Activated naive CD4-positive, alpha-beta T cell treated with anti-CD3 and anti-CD28 coated beads, Interleukin-2, amount 10 ng/mL, durations not matched to agents 7 days and 5 days (primary cell): ENCODE measurements at regions not wholly inside any gene's neighbourhood (a gene's known extent, or its start where the extent isn't known, plus 50 kb on each side); places are given as distances from the start of the nearest gene placed in this dataset.

Experiments
- CTCF ChIA-PET: fragments of 350-600 bp; sonication (Branson Sonifier 250); formaldehyde crosslinking; loops from one replicate; lab custom pipeline; 2021; ENCODE audit warnings: antibody characterized with exemption; lab: Charles Lee
- DNase-seq: peaks from one replicate; pipeline ENCODE4 v3.0.0-alpha.2; 2020
- H3K27ac Mint-ChIP-seq: one replicate; pipeline ENCODE4 v1.8.0; 2021; ENCODE audit warnings: mild to moderate bottlenecking, moderate library complexity, mixed read lengths
- H3K27me3 Mint-ChIP-seq: one replicate; pipeline ENCODE4 v1.8.0; 2021; ENCODE audit warnings: mild to moderate bottlenecking, mixed read lengths
- H3K36me3 Mint-ChIP-seq: one replicate; pipeline ENCODE4 v1.8.0; 2021; ENCODE audit warnings: mixed read lengths
- H3K4me1 Mint-ChIP-seq: one replicate; pipeline ENCODE4 v1.8.0; 2021; ENCODE audit warnings: mixed read lengths
- H3K4me3 Mint-ChIP-seq: one replicate; pipeline ENCODE4 v1.8.0; 2021; ENCODE audit warnings: mild to moderate bottlenecking, moderate library complexity, mixed read lengths
- H3K9me3 Mint-ChIP-seq: one replicate; pipeline ENCODE4 v1.8.0; 2021; ENCODE audit warnings: mixed read lengths

GRCh38 chr12:24431872-24432271 is 482.4 kb upstream of the SOX5 start:
- CTCF ChIA-PET: no interaction called here
- no peaks in the 10 kb centered on the region for H3K36me3 Mint-ChIP-seq
- H3K27ac Mint-ChIP-seq: no peak overlapping the region
- H3K9me3 Mint-ChIP-seq: peaks cover 2% of the 10 kb centered on the region
- no peaks in the 10 kb centered on the region for H3K27me3 Mint-ChIP-seq
- no peak for DNase-seq
- H3K4me3 Mint-ChIP-seq: no peak overlapping the region
- no peaks in the 10 kb centered on the region for H3K4me1 Mint-ChIP-seq

- H3K27ac Mint-ChIP-seq: no peak overlapping the region
- H3K4me3 Mint-ChIP-seq: no peak overlapping the region
- DNase-seq: no peak
- no peaks in the 10 kb centered on the region for H3K36me3 Mint-ChIP-seq
- H3K27me3 Mint-ChIP-seq: no peaks in the 10 kb centered on the region
- no peaks in the 10 kb centered on the region for H3K4me1 Mint-ChIP-seq
- H3K9me3 Mint-ChIP-seq: peaks cover 2% of the 10 kb centered on the region
- CTCF ChIA-PET: no interaction called here
Measured at GRCh38 chr12:24427776-24428175, 478.3 kb upstream of the SOX5 start.

GRCh38 chr12:24425601-24425970 is 476.1 kb upstream of the SOX5 start:
- Mint-ChIP-seq H3K27ac (no peak overlapping the region), H3K4me1 (no peaks in the 10 kb centered on the region), H3K9me3 (peaks cover 2% of the 10 kb centered on the region), H3K27me3 (no peaks in the 10 kb centered on the region), H3K4me3 (no peak overlapping the region), H3K36me3 (no peaks in the 10 kb centered on the region)
- CTCF ChIA-PET: no interaction called here
- DNase-seq: no peak

- Mint-ChIP-seq H3K4me1 (no peaks in the 10 kb centered on the region), H3K9me3 (peaks cover 2% of the 10 kb centered on the region), H3K27ac (no peak overlapping the region), H3K27me3 (no peaks in the 10 kb centered on the region), H3K36me3 (no peaks in the 10 kb centered on the region), H3K4me3 (no peak overlapping the region)
- no peak for DNase-seq
- CTCF ChIA-PET: no interaction called here
Measured at GRCh38 chr12:24424889-24425600, 475.6 kb upstream of the SOX5 start.

- no peak overlapping the region for H3K27ac Mint-ChIP-seq
- H3K27me3 Mint-ChIP-seq: no peaks in the 10 kb centered on the region
- CTCF ChIA-PET: no interaction called here
- DNase-seq: no peak
- no peaks in the 10 kb centered on the region for H3K36me3 Mint-ChIP-seq
- H3K9me3 Mint-ChIP-seq: peaks cover 2% of the 10 kb centered on the region
- no peak overlapping the region for H3K4me3 Mint-ChIP-seq
- no peaks in the 10 kb centered on the region for H3K4me1 Mint-ChIP-seq
Measured at GRCh38 chr12:24424376-24424775, 474.9 kb upstream of the SOX5 start.

GRCh38 chr12:24423611-24424010 is 474.1 kb upstream of the SOX5 start:
- Mint-ChIP-seq H3K36me3 (no peaks in the 10 kb centered on the region), H3K27ac (no peak overlapping the region), H3K27me3 (no peaks in the 10 kb centered on the region), H3K9me3 (peaks cover 2% of the 10 kb centered on the region), H3K4me3 (no peak overlapping the region), H3K4me1 (no peaks in the 10 kb centered on the region)
- CTCF ChIA-PET: no interaction called here
- DNase-seq: no peak

- H3K27me3 Mint-ChIP-seq: no peaks in the 10 kb centered on the region
- H3K27ac Mint-ChIP-seq: no peak overlapping the region
- no peaks in the 10 kb centered on the region for H3K36me3 Mint-ChIP-seq
- no peaks in the 10 kb centered on the region for H3K4me1 Mint-ChIP-seq
- no peak for DNase-seq
- H3K4me3 Mint-ChIP-seq: no peak overlapping the region
- H3K9me3 Mint-ChIP-seq: peaks cover 2% of the 10 kb centered on the region
- CTCF ChIA-PET: no interaction called here
Measured at GRCh38 chr12:24421759-24422158, 472.3 kb upstream of the SOX5 start.

- Mint-ChIP-seq H3K4me3 (no peak overlapping the region), H3K9me3 (no peaks in the 10 kb centered on the region), H3K27me3 (no peaks in the 10 kb centered on the region), H3K4me1 (no peaks in the 10 kb centered on the region), H3K36me3 (no peaks in the 10 kb centered on the region), H3K27ac (no peak overlapping the region)
- DNase-seq: no peak
- CTCF ChIA-PET: no interaction called here
Measured at GRCh38 chr12:24418157-24418556, 468.7 kb upstream of the SOX5 start.

GRCh38 chr12:24416423-24417109 is 467.1 kb upstream of the SOX5 start:
- Mint-ChIP-seq H3K36me3 (no peaks in the 10 kb centered on the region), H3K4me1 (no peaks in the 10 kb centered on the region), H3K27me3 (no peaks in the 10 kb centered on the region), H3K9me3 (no peaks in the 10 kb centered on the region), H3K4me3 (no peak overlapping the region), H3K27ac (no peak overlapping the region)
- CTCF ChIA-PET: no interaction called here
- no peak for DNase-seq

GRCh38 chr12:24415934-24416333 is 466.5 kb upstream of the SOX5 start:
- H3K4me3 Mint-ChIP-seq: no peak overlapping the region
- CTCF ChIA-PET: no interaction called here
- H3K27me3 Mint-ChIP-seq: no peaks in the 10 kb centered on the region
- H3K27ac Mint-ChIP-seq: no peak overlapping the region
- no peak for DNase-seq
- H3K36me3 Mint-ChIP-seq: no peaks in the 10 kb centered on the region
- no peaks in the 10 kb centered on the region for H3K9me3 Mint-ChIP-seq
- no peaks in the 10 kb centered on the region for H3K4me1 Mint-ChIP-seq

- Mint-ChIP-seq H3K4me3 (no peak overlapping the region), H3K4me1 (no peaks in the 10 kb centered on the region), H3K27me3 (no peaks in the 10 kb centered on the region), H3K9me3 (no peaks in the 10 kb centered on the region), H3K27ac (no peak overlapping the region), H3K36me3 (no peaks in the 10 kb centered on the region)
- DNase-seq: no peak
- CTCF ChIA-PET: no interaction called here
Measured at GRCh38 chr12:24414480-24414879, 465.0 kb upstream of the SOX5 start.

GRCh38 chr12:24411948-24412347 is 462.5 kb upstream of the SOX5 start:
- no peak for DNase-seq
- Mint-ChIP-seq H3K27me3 (no peaks in the 10 kb centered on the region), H3K4me1 (peaks cover 12% of the 10 kb centered on the region), H3K9me3 (peaks cover 3% of the 10 kb centered on the region), H3K4me3 (no peak overlapping the region), H3K36me3 (no peaks in the 10 kb centered on the region), H3K27ac (no peak overlapping the region)
- CTCF ChIA-PET: no interaction called here

GRCh38 chr12:24409868-24410267 is 460.4 kb upstream of the SOX5 start:
- no peaks in the 10 kb centered on the region for H3K27me3 Mint-ChIP-seq
- H3K27ac Mint-ChIP-seq: no peak overlapping the region
- CTCF ChIA-PET: interaction anchor here (0.6 kb wide), 1 partner anchor 125 kb away, joined by 3 read pairs; no protein-coding TSS in a partner anchor
- H3K9me3 Mint-ChIP-seq: peaks cover 3% of the 10 kb centered on the region
- H3K36me3 Mint-ChIP-seq: no peaks in the 10 kb centered on the region
- no peak overlapping the region for H3K4me3 Mint-ChIP-seq
- no peak for DNase-seq
- peaks cover 12% of the 10 kb centered on the region for H3K4me1 Mint-ChIP-seq

GRCh38 chr12:24408305-24408704 is 458.8 kb upstream of the SOX5 start:
- Mint-ChIP-seq H3K27me3 (no peaks in the 10 kb centered on the region), H3K36me3 (no peaks in the 10 kb centered on the region), H3K4me3 (no peak overlapping the region), H3K4me1 (peaks cover 12% of the 10 kb centered on the region), H3K9me3 (peaks cover 3% of the 10 kb centered on the region), H3K27ac (no peak overlapping the region)
- no peak for DNase-seq
- CTCF ChIA-PET: no interaction called here

- Mint-ChIP-seq H3K27me3 (no peaks in the 10 kb centered on the region), H3K4me1 (peaks cover 12% of the 10 kb centered on the region), H3K36me3 (no peaks in the 10 kb centered on the region)
Measured at GRCh38 chr12:24407884-24408283, 458.4 kb upstream of the SOX5 start.

More at GRCh38 chr12:24407884-24408283, 458.4 kb upstream of the SOX5 start:
- Mint-ChIP-seq H3K4me3 (no peak overlapping the region), H3K27ac (no peak overlapping the region), H3K9me3 (peaks cover 3% of the 10 kb centered on the region)
- CTCF ChIA-PET: no interaction called here
- DNase-seq: no peak
